Stimulated activated CD4-positive, alpha-beta T cell treated with anti-CD3 and anti-CD28 coated beads, Interleukin-12 subunit alpha, Interleukin-12 subunit beta, amount 100 ng/mL, for 24 hours (primary cell): ENCODE measurements at regions not wholly inside any gene's neighbourhood (a gene's known extent, or its start where the extent isn't known, plus 50 kb on each side); places are given as distances from the start of the nearest gene placed in this dataset.

ENCODE experiments used
- DNase-seq, 2 experiments: peaks; one replicate each; pipeline ENCODE4 v3.0.0-alpha.2; 2020; ENCODE audit warnings: low read depth in 2 of 2

- DNase-seq: no peak
Observed at GRCh38 chr7:131222171-131222570, 105.5 kb upstream of the MKLN1 start.

- DNase-seq: no peak
Observed at GRCh38 chr7:131223151-131223550, 104.5 kb upstream of the MKLN1 start.

- DNase-seq: no peak
Observed at GRCh38 chr7:131224996-131225395, 102.7 kb upstream of the MKLN1 start.

- DNase-seq: no peak
Observed at GRCh38 chr7:131225619-131226513, 101.8 kb upstream of the MKLN1 start.

DNA sequence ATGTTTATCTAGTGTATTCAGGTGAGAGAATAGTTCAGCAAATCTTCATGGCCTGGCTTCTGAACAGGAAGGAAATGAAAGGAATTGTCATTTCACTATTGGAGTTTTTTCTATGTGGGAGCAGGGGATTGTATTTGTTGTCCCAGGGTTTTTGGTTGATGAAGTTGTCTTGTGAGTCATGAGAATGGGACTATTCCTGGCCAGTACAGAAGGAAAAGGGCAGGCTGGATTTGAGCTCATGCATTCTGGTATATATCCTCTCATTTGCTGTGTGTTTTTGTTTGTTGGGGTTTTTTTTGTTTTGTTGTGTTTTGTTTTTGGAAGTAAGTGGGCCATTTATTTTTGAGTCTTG lies 101.2 kb upstream of the MKLN1 start:
- no peak for DNase-seq

DNA sequence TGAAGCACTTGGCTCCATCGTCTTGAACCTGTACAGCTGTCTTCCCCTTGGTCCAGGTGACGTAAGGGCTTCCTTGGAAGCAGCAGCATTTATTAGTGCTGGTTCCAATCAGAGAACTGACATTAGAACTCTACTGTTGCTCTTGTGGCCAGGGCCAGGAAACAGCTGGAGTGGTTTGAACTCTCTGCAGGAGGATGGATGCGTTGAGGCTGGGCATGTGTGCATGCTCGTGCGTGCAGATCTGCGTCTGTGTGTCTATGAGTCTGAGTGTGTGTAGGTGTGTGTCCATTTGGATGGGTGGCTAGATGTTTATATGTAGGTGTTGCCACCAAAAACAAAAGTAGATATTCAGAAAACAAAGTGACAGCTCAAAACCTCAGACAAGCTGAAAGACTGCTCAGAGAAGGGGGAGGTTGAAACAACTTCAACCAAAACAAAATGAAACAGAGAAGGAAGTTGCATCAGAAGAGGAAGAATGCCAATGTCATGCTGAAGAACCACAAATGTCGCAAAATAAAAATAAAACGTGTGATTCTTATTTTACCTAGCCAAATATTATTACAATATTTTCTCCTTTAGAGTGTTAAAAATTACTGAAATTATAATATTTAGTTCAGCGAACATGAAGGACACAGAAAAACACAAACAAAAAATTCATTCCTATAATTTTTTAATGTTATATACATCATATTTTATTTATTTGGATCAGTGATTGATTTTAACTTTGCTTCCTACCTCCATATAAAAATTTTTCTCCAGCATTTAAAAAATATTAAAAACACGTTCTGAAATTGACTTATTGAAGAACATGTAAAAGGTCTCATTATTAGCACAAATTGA lies 96.1 kb upstream of the MKLN1 start:
- peak; percentile 34 to 36 for DNase-seq

GRCh38 chr7:131232768-131233167 lies 94.9 kb upstream of the MKLN1 start:
- no peak for DNase-seq

DNA sequence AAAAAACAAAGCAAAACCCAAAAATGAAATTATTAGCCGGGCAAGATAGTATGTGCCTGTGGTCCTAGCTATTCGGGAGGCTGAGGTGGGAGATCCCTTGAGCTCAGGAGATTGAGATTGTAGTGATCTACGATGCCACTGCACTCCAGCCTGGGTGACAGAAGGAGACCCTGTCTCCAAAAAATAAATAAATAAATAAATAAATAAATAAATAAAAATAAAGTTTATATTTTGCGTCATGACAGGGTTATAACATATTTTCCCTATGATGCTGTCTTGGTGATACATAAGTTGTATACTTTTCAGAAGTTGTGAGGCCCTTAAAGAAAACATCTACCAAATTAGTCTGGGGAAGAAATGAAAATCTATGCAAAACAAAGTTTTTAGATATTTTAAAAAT lies 94.5 kb upstream of the MKLN1 start:
- no peak for DNase-seq

GRCh38 chr7:131234719-131235488 lies 92.8 kb upstream of the MKLN1 start:
- no peak for DNase-seq

DNA sequence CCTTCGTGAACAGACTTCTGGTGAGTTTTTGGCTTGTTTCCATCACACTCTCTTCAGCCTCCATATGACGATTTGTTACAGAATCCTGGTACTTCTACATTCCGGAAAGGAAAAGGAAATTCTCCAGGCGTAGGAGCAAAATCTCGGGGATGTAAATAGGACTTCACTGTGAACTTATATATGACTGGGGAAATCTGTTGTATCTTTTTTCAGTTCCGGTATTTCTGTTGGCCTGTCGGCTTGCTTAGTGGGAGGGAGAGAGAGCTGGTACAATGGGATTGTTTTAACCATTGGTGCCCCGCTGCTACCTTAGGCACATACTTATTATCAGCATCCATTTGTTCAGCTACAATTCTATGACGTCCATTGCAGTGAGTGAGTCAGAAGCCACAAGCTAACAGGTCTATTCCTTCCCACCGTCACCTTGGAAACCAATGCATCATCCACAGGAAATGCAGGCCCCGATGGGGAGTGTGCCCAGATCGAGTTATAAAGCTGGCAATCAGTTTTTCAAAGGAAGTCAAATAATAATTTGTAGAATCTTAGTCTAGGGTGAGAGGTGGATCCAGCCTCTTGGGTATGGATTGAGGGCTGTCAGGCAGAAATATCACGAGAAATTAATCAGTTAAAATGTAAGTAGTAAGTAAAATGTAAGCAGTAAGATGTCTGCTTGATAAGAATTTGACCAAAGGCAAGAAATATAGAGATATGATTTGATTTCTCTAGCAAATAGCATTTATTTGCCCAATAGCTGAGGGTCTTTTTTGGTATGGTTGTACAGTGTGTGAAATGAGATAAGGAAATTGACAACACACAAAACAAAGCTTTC lies 92.0 kb upstream of the MKLN1 start:
- peak; percentile 49 to 61 for DNase-seq

GRCh38 chr7:131236318-131236672 lies 91.4 kb upstream of the MKLN1 start:
- no peak for DNase-seq

- DNase-seq: no peak
Observed at GRCh38 chr7:131238347-131238931, 89.2 kb upstream of the MKLN1 start.

GRCh38 chr7:131241386-131241785 lies 86.3 kb upstream of the MKLN1 start:
- DNase-seq: no peak

DNA sequence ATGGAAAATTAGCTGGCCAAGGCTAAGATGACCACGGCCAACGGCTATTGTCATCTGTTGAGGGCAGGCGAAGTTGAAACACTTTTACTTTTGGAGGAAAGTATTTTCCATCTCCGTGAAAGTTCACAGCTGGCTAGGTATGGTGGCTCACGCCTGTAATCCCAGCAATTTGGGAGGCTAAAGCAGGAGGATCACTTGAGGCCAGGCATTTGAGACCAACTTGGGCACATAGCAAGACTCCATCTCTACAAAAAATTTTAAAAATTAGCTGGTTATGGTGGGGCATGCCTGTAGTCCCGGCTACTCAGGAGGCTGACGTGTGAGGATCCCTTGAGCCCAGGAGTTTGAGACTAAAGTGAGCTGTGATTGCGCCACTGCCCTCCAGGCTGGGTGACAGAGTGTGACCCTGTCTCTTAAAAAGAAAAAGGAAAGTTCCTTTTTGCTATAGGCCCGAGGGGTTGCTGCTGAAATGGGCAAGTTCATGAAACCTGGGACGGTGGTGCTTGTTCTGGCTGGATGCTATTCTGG lies 85.5 kb upstream of the MKLN1 start:
- DNase-seq: no peak

- DNase-seq: no peak
Observed at GRCh38 chr7:131244259-131244852, 83.3 kb upstream of the MKLN1 start.

GRCh38 chr7:131249003-131249402 lies 78.7 kb upstream of the MKLN1 start:
- no peak for DNase-seq

DNA sequence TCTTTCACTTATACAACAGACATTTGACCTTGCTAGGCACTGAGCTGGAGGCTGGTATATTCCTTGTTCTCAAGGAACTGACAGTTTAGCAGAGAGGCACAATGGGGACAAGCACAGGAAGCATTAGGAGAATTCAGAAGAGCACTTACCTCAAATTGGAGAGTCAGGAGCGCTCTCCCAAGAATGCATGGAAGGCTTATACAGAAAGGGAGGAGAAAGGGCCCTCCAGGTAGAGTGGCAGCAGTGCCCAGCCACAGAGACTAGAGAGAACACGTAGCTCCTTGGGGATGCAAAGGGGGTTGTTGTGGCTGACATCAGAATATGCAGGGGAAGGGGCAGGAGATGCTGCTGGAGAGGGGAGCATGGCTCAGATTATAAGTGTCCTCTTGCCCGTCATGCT lies 78.2 kb upstream of the MKLN1 start:
- DNase-seq: no peak

- no peak for DNase-seq
Observed at GRCh38 chr7:131250331-131250730, 77.3 kb upstream of the MKLN1 start.

DNA sequence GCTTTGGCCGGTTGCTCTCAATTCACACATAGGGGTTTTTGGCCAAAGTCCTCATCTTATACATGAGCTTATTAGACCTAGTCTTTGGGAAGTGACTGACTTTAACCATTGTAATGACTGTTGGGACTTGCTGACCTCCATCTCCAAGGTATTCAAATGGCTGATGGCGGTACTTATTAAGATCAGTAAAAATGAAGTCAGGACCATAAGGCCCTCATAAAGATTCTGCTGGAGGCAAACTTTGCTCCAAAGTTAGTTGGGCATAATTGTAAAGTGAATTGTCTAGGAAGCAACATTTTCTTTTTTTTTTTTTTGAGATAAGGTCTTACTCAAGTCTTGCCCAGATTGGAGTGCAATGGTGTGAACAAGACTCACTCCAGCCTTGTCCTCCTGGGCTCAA lies 76.3 kb upstream of the MKLN1 start:
- no peak for DNase-seq

DNA sequence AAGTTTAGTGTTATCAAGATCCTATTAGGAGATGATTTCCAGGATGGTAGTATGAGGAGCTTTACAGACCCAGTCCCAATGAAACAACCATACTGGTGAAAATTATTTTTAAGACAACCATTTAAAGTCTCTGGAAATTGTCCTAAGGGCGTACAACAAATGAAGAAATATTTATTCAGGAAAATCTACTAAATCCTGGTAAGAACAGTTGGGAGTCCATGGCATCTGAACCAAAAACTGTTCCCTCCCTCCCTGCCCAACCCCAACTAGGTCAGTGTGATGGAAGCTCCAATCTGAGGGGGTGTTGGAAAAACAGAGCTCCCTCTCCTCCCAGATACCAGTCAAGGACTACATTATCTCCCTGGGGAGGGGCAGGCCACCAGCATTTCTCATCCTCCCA lies 74.7 kb upstream of the MKLN1 start:
- no peak for DNase-seq
